Pons (tissue), 1 donor: ENCODE measurements at regions not wholly inside any gene's neighbourhood (a gene's known extent, or its start where the extent isn't known, plus 50 kb on each side); places are given as distances from the start of the nearest gene placed in this dataset.

Experiments used
- DNase-seq: peaks from one replicate; pipeline ENCODE4 v3.0.0-alpha.2; 2016; ENCODE audit warnings: low spot score

DNA sequence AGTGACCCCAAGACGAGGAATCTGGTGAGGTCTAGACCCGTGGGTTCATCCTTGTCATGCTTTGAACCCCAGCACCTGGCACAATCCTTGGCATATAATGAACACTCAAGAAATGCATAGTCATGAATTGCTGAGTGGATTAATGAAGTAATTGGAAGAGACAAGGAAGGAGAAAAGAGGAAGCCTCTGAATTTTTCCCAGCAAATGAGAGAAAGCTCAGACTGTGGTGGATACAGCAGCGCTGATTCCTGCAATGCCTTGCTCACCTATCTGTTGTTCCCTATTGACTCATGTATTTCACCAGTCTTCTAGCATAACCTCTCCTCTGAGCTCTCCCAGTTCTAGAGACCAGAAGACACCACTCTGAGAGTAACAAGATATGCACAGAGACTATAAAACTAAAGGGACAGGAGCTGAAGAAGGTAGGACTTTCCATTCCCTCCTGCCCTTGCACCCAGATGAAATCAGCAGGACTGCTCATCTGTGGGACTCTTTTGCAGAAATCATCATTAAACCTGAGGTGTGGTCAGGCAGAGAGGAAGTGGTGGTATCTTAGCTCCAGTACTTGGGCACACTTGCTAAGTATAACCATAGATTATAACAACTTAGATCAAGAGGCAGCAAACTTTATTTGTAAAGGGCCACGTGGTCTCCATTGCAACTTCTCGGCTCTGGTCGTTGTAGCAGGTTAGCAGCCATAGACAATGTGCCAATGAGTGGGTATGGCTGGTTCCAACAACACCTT is 102.8 kb downstream of the MAF start:
- DNase-seq: no peak

DNA sequence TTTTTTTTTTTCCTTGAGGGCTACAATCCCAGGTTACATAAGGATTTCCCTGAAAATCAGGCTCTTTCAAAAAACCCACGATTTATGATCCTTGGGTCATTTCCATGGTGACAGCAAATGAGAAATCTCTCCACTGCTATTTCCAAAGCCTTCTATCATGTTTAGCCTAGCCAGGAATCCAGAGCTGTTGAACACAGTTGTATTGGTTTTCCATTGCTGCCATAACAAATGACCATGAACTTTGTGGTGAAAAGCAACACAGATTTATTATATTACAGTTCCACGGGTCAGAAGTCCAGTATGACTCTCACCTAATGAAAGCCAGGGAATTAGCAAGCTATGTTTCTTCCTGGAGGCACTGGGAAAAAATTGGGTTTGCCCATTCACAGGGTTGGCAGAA is 106.6 kb downstream of the MAF start:
- DNase-seq: no peak

DNA sequence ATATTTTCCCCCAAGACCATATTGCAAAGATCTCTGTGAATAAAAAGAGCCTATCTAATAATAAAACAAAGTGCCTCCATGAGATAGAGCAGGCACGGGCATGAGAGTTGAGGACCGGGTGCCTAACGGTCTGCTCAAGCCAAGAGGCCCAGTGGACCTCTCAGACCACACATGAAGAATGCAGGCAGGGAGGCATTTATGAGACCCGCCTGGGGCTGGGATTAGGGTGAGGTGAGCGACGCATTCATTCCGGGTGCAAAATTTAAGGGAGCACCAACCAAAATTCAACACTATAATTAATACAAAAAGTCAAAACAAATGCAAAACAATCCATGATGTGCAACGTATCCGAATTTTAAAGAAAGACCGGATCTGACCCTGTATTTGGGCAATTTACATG is 108.5 kb downstream of the MAF start:
- DNase-seq: no peak

DNA sequence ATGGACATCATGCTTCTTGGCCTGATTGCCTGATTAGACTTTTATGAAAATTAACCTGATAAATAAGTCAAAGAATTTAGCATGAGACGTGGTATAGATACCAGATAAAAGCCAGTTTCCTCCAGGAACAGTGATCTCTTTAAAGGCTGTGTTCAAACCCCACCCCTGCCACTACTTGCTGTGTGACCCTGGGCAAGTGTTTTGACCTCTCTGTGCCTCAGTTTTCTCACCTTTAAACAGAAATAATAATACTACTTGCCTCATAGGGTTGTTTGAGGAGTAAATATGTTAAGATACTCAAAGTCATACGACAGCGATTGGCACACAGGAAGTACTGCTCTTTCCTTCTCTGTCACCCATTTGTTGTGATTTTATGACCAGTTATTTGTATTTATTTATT is 115.5 kb downstream of the MAF start:
- no peak for DNase-seq

DNA sequence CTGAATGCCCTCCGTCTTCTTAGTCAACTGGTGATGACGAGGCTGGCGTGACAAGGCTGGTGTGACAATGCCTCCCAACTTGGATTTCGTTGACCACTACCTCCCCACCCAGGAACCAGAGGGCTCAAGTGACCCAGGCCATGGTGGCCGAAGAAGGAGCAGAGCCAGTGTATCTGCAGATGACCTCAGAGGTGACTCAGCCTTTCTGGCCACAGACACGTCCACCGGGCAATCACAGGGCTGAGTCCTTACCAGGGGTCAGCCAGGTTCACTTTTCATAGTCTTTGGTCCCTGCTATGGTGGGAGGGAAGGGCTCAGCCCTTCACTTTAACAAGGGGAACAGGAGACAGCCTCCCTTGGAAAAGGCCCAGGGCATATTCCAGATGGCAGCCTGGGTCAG is 116.3 kb downstream of the MAF start:
- DNase-seq: no peak

DNA sequence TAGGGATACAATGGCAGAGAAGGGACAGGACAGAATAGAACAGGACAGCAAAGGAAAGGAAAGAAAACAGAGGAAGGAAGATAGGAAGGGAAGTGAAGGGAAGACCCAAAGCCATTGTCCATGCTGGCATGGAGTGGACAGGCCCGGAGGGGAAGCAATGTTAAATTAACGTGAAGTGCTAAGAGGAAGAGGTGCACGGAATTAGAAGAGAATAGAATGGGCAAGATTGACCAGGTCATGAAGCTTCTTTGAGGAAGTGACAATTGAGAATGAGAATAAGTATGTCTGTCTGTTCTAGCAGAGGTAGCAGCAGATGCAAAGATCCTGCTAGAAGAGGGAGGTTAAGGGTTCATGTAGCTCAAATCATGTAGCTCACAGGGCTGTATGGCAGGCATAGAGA is 117.2 kb downstream of the MAF start:
- peak; percentile 73 for DNase-seq

DNA sequence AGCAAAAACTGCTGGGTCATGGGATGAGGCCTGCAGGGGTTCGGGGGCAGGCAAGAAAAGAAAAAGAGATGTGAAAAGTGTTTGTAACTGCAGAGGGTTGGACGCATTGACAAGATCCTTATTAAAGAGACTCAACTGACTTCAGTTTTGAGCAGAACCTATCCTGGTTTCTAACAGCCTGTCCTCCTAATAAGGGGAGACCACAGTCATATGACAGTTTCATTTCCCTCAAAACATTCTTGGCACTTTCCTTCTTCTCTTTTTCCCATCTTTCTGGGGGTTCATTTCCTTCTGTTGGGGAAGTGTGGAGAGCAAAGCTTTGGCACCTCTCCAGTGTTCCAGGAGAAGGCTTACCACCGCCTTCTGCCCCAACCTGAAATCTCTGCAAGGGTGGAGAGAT is 118.5 kb downstream of the MAF start:
- DNase-seq: peak; percentile 88

DNA sequence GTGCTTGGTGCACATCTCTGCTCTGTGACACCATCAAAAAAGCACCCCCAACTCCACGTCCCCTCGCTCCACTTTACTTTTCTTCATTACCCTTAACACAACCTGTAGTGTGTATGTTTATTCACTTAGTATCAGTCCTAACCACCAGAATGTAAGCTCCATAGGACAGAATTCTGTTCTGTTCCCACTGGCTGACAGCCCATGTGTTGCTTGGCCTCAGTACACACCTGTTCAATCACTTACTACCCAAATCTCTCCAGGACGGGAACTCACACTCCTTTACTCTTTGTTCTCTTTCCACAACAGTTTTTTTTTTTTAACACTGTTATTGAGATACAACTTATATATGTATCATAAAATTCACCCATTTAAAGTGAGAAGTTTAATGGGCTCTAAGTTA is 119.6 kb downstream of the MAF start:
- no peak for DNase-seq

DNA sequence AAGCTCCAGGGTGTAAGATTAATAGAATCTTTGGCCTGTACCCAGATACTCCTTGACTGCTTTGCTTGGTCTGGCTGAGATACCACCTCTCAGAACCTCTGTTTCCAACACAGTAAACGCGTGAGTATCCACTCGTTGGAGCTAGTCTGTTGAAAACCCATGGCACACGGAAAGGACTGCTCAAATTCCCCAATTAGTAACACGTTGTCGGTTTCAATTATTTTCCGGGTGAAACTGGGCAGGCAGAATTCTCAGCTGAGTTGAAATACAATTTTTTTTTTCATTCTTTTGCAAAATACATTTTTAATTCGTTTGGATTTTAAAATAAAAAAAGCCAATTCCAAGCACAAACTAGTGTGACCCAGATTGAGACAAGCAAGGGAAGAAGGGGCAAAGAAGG is 120.5 kb downstream of the MAF start:
- DNase-seq: no peak

DNA sequence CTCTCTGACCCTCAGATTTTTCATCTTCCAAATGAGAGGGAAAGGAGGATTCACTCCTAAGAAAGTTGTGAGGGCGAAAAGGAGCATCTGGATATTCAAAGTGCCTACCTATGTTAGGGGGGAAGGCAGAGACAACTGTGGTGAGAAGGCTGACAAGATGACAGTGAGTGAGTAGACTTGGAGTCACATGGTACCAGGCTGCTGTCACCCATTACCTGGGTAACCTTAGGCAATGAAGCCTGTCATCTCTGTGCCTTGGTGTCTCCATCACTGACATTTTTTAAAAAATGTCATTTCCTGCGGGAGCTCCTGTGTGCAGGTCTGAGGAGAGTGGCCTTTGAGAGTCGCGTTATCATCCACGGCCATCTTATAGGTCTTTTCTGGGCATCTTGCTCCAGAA is 124.0 kb downstream of the MAF start:
- DNase-seq: no peak

DNA sequence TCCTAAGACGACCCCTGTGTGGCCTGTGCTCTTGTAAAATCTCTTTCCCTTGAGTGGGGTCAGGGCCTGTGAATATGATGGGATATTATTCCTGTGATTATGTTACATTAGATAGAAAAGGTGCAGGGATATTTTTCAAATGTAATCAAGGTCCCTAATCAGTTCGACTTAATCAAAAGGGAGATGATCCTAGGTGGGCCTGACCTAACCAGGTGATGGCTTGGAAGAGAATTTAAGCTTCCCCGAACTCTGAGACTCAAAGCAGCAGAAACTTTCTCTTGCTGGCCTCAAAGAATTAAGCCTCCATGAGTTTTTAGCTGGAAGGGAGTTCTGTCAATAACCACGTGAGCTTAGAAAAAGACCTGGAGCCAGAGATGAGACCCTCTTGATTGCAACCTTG is 124.7 kb downstream of the MAF start:
- DNase-seq: no peak

DNA sequence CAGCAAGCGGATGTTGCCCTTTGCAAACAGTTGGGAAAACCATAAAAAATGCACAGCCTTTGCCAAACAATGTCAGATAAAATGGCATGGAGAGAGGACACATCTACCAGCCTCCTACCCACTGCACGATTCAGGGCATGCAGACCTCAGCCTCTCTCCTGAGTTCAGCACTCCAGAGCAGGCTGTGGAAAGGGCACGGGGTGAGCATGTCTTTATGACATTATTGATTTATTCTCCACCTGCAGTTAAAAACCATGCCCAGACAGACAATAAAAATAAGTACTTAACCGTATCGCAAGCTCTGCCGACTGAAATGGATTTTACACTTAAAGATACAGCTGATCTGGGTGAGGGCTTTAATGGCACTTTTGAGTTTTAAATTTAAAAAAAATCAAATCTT is 127.1 kb downstream of the MAF start:
- no peak for DNase-seq

DNA sequence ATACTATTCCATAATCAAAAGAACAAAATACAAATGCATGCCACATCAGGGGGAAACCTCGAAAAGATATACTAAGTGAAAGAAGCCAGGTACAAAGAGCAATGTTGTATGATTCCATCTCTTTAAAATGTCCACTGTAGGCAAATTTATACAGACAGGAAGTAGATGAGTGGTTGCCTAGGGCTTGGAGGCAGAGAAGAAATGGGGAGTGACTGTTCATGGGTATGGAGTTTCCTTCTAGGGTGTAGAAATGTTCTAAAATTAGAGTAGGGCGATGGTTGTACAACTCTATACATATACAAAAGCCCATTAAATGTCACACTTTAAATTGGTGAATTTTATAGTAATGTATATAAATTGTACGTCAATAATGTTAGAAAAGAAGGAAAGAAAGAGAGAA is 128.1 kb downstream of the MAF start:
- no peak for DNase-seq

DNA sequence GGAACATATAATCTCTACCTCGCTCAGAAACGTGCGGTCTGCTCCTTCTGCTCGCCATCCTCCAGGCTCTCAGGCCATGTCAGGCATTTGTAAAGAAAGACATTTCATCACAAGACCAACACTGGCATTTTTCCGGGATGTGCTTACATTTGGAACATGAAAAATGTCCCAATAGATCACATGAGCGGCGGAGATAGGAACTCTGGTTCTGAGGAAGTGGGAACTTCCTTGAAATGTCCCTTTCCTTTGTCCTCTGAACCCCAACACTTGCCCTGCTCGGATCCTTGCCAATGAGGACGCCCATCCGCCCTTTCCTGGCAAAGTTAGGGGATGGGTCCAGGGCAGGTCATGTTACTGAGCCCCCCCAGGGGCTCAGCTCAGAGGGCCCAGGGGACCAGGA is 130.5 kb downstream of the MAF start:
- peak; percentile 28 for DNase-seq

DNA sequence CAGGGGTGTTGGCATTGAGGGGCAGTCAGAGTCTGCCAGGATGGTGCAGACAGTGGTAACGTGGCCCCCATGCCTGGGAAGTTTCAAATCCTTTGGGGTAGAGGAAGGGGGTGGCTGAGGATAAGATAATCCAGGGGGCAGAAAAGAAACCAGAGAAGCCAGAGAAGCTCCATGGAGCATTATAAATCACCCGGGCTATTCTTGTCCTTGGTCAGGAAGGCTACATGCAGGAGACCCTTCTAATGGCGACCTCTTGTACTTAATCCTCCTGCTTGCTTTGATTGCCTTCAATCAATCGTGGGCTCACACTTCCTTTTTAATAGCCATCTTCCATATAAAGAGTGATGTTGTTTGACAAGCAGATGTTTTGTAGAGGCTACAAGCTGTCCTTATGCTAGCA is 131.9 kb downstream of the MAF start:
- DNase-seq: no peak

DNA sequence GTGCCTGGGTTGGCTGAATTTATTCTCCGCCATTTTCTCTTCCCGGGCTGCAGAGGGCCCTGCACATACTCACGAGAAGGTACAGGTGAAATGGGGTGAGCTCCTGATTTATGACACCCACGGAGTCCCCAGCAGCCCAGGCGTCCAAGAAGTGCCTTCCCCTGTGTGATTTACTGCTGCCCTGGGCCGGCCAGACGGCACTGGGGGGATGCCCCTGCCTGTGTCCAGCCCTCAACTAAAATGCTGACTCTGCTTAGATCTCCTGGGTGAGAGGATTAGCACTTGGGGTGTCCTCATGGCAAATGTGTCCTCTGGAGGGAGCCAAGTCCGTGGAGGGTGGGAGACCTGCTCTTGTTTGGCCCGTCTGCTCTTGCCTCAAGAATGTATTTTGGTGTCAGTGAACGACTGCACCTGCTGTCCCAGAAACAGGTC is 132.4 kb downstream of the MAF start:
- no peak for DNase-seq

DNA sequence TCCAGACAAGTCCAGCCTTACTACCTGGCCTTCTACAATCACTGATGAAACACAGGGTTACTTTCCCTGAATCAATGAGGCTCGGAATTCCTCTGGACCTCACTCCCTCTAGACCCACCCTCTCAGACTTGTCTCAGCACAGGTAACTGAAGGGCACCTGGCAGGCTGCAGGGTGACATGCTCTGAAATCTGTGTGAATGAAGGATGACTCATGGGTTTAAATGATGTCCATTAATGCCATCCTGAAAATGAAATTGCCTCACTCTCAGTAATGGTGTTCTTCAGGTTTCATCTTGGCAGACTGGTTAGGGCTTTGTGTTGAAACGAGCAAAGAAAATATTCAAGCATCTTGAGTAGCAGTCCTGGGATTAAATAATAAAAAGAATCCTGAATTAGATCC is 134.4 kb downstream of the MAF start:
- no peak for DNase-seq

DNA sequence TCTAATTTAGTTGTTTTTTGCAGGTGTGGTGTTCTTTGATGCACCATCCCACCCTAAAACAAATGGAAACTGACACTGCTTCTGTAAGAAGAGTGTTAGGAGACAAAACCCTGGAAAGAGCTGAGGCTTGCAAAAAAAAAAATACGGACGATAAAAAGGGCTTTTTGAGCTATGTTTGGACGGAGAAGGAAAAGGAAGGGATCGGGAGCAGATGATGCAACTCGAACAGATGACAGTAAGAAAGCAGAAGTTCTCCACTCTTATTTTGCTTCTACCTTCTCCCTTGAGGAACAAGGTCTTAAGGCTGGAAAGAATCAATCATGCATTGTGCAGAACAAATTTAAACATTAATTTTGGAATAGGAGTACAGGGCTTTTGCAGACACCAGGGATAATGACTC is 136.7 kb downstream of the MAF start:
- peak; percentile 63 for DNase-seq

DNA sequence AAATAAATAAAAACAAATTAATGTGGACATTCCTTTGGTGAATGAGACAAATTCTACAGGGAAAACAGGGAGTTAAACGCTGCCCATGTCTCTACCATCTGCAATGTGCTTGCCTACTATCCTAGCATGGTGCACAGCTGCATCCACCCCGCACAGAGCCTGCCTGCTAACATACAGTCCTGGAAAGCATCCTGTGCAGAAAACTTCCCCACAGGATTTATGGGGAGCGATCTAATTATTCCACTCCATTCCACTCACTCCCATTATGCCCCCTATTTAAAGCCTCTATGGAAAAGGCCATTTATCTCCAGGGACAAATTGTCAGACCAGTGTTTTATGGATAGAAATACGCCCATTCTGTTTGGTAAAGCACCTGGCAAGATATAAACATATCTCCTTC is 144.5 kb downstream of the MAF start:
- no peak for DNase-seq

DNA sequence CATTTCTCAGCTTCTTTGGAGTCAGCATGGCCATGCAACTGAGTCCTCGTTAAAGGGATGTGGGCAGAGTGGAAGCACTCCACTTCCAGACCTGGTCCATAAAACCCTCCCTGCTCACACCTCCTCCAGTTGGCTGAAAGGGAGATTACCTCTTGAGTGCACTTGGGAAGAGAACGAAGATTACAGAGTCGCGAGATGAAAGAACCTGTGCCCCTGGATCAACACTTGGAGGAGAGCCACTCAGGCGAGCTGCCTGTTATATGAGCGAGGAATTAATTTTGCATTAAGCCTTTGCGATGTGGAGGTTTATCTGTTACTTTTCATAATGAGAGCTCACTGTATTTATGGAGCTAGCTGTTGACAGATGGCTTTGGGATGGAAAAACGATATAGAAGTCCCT is 147.9 kb downstream of the MAF start:
- DNase-seq: no peak

DNA sequence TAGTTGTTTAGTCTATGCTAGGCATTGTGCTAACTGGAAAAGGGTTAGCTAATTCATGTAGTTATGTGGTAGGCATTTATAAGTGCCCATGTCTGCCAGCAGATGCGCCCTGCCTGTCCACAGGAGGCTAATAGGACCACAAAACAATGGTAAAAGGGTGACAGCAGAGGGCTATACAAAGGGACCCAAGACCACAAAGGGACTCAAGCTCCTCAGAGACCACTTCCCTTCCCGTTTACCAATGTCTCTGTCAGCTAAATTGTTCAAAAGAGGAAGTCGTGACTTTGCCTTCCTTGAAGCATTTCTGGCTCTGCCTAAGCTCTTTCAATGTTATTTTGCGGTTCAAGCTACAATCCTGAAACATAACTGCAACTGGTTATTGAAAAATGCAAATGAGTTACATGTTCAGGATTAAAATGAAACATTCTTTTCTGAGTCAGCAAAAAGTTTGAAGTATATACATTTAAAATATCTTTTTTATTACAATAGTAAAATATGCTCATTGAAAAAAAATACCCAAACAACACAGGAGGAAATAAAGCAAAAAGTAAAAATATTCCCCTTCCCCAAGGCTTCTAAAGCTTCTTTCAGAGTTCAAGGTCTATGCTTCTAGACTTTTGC is 149.2 kb downstream of the MAF start:
- DNase-seq: peak; percentile 82

DNA sequence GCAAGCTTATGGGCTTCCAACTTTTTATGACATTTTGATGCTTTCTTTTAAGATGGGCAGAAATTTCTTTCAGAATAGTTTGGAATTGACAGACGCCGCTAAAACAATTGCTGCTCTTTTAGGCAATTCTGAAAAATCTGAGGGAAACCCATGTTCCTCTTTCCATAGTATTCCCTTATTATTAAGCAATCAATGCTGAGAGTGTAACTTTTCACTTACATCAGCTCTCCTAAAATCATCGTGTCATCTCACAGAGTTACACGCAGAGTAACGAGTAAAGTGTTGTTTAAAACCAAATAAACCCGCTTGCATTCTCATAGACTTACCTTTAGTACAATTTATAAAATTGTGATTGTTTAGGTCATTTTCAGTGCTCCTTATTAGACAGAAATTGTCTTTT is 150.6 kb downstream of the MAF start:
- DNase-seq: peak; percentile 44

DNA sequence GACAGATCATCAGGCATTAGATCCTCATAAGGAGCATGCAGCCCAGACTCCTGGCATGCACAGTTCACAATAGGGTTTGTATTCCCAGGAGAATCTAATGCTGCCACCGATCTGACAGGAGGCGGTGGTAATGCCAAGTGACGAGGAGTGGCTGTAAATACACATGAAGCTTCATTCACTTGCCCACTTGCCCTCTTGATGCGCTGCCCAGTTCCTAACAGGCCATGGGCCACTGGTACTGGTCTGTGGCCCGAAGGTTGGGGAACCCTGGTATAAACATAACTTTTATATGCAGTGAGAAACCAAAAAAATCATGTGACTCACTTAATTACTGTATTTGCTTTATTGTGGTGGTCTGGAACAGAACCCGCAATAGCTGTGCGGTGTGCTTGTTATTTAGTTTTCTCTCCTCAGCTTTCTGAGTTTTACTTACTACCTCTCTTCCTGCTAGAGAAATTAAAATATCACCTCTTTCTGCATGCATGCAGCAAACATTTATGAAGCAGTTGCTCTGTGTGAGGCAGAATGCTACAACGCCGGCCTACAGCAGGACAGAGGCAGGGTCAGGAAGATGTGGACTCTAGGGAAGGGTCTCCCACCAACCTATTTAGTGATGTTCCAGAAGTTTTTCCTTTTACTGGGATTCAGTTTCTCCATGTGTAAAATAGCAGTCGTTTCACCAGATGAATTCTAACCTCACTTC is 151.3 kb downstream of the MAF start:
- no peak for DNase-seq

DNA sequence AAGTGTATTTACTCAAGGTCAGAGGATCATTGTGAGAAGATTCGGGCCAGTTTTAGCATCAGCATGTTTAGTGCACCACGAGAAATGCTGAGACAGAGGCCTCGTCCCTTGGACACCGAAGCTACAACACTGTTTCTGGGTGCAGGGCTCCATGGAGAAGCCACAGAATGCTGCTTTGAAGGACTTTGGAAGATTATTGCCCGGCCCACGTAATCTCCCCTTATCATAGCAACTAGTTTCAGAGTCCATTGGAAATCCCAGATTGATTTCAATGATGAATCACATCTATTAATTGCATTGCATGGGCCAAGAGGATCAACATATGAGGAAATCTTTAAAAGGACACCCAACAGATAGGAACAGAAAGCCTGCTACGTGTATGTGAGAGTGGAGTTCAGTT is 156.0 kb downstream of the MAF start:
- DNase-seq: no peak
